B cell (primary cell): ENCODE measurements at regions not wholly inside any gene's neighbourhood (a gene's known extent, or its start where the extent isn't known, plus 50 kb on each side); places are given as distances from the start of the nearest gene placed in this dataset.

Source experiments
- ATAC-seq: fragments of 200-7000 bp; cut with Tn5 transposase; one replicate; pipeline ENCODE4 v1.10.0; 2021; ENCODE audit warnings: low read depth, mild to moderate bottlenecking, moderate number of reproducible peaks, moderate library complexity
- CTCF ChIA-PET: fragments of 350-600 bp; sonication (Branson Sonifier 250); formaldehyde crosslinking; loops from one replicate; lab custom pipeline; 2021; ENCODE audit warnings: antibody characterized with exemption, inconsistent platforms; lab: Charles Lee
- POLR2A ChIA-PET: fragments of 350-600 bp; sonication (Branson Sonifier 250); formaldehyde crosslinking; loops from one replicate; lab custom pipeline; 2021; ENCODE audit warnings: antibody characterized with exemption; lab: Charles Lee
- DNase-seq: peaks from one replicate; pipeline ENCODE4 v3.0.0; 2013
- H2AFZ ChIP-seq: 2 replicates; pipeline ENCODE4 v1.6.1; 2012; ENCODE audit warnings: mild to moderate bottlenecking, low read depth, low read length; ENCODE audit not compliant: insufficient read depth, poor library complexity, severe bottlenecking
- H3K27ac ChIP-seq, 2 donors: 1 replicate in 1 of 2; 2 replicates in 1 of 2; pipeline ENCODE4 v1.5.1; 2012 to 2013; ENCODE audit warnings: low read length in 2 of 2, mild to moderate bottlenecking in 2 of 2, moderate library complexity in 1 of 2
- H3K27me3 ChIP-seq, 4 experiments: fragments of 200-600 bp in 1 of 4; sonication (generic) in 1 of 4; replicated peaks in 1 of 4; 1 replicate in 2 of 4; 2 replicates in 2 of 4; pipeline versions ENCODE4 v1.6.1 to v1.7.0; 2013 to 2016; ENCODE audit warnings: low read length in 3 of 4, mild to moderate bottlenecking in 2 of 4, mixed read lengths in 1 of 4, moderate library complexity in 1 of 4; ENCODE audit not compliant: insufficient read depth in 4 of 4, control insufficient read depth in 3 of 4; ENCODE audit errors: control extremely low read depth in 1 of 4
- H3K36me3 ChIP-seq, 2 experiments: replicated peaks in 1 of 2; 1 replicate in 1 of 2; 2 replicates in 1 of 2; pipeline versions ENCODE4 v1.6.1 to v1.7.1; 2013; ENCODE audit warnings: low read length in 1 of 2; ENCODE audit not compliant: insufficient read depth in 2 of 2, control insufficient read depth in 1 of 2; ENCODE audit errors: control extremely low read depth in 1 of 2, extremely low read depth in 1 of 2
- H3K4me1 ChIP-seq, 2 donors: fragments of 200-600 bp in 1 of 2; sonication (generic) in 1 of 2; 1 replicate in 1 of 2; 2 replicates in 1 of 2; pipeline versions ENCODE4 v1.5.1 to v1.6.1; 2013 to 2017; ENCODE audit warnings: low read length in 2 of 2; ENCODE audit not compliant: control insufficient read depth in 2 of 2, insufficient read depth in 2 of 2
- H3K4me2 ChIP-seq: replicated peaks from 2 replicates; pipeline ENCODE3; 2012; ENCODE audit warnings: mild to moderate bottlenecking, low read depth, low read length; ENCODE audit not compliant: poor library complexity, severe bottlenecking
- H3K4me3 ChIP-seq, 5 experiments: fragments of 200-600 bp in 1 of 5; sonication (generic) in 1 of 5; 1 replicate in 3 of 5; 2 replicates in 2 of 5; pipeline versions ENCODE4 v1.5.1 to v1.7.0; 2011 to 2016; ENCODE audit warnings: low read length in 4 of 5, mild to moderate bottlenecking in 4 of 5, low read depth in 2 of 5, control low read depth in 1 of 5, moderate library complexity in 1 of 5; ENCODE audit not compliant: insufficient read depth in 1 of 5; ENCODE audit errors: control extremely low read depth in 1 of 5, extremely low read depth in 1 of 5
- H3K79me2 ChIP-seq: fragments of 200-600 bp; sonication (generic); one replicate; pipeline ENCODE4 v1.6.0; 2016; ENCODE audit warnings: low read length; ENCODE audit not compliant: control insufficient read depth, insufficient read depth
- H3K9ac ChIP-seq: fragments of 200-600 bp; sonication (generic); 2 replicates; pipeline ENCODE4 v1.6.1; 2017; ENCODE audit warnings: mild to moderate bottlenecking, low read length, moderate library complexity
- H3K9me3 ChIP-seq, 3 donors: one replicate each; pipeline versions ENCODE4 v1.6.1 to v1.7.1; 2013; ENCODE audit warnings: low read length in 2 of 3; ENCODE audit not compliant: control insufficient read depth in 2 of 3, insufficient read depth in 1 of 3; ENCODE audit errors: control extremely low read depth in 1 of 3
- H4K20me1 ChIP-seq: 2 replicates; pipeline ENCODE4 v1.6.0; 2012; ENCODE audit warnings: mild to moderate bottlenecking, low read length; ENCODE audit not compliant: insufficient read depth, control insufficient read depth, poor library complexity, severe bottlenecking
- H3K27ac Mint-ChIP-seq: one replicate; pipeline ENCODE4 v1.8.0; 2021; ENCODE audit warnings: mixed read lengths
- H3K27me3 Mint-ChIP-seq: one replicate; pipeline ENCODE4 v1.8.0; 2021; ENCODE audit warnings: mixed read lengths
- H3K4me1 Mint-ChIP-seq: one replicate; pipeline ENCODE4 v1.8.0; 2021; ENCODE audit warnings: mixed read lengths
- H3K4me3 Mint-ChIP-seq: one replicate; pipeline ENCODE4 v1.8.0; 2021; ENCODE audit warnings: mixed read lengths
- H3K9me3 Mint-ChIP-seq: one replicate; pipeline ENCODE4 v1.8.0; 2022; ENCODE audit warnings: mixed read lengths; ENCODE audit not compliant: insufficient read depth
- CTCF ChIP-seq: fragments of 200-600 bp; IDR thresholded peaks from one replicate; pipeline ENCODE4 v1.8.0; 2022; ENCODE audit warnings: antibody characterized with exemption, mild to moderate bottlenecking
- EZH2 ChIP-seq: IDR thresholded peaks from 2 replicates; pipeline ENCODE4 v1.6.1; 2012; ENCODE audit warnings: borderline replicate concordance, low read depth, mild to moderate bottlenecking, moderate library complexity, low read length; ENCODE audit not compliant: insufficient read depth, poor library complexity, severe bottlenecking
- WGBS: methylation state at CpG from one replicate; pipeline ENCODE4 v1.1.5; 2013; ENCODE audit warnings: missing lambda C conversion rate; ENCODE audit not compliant: insufficient coverage; 5-methylcytosine and 5-hydroxymethylcytosine counted together
- intact Hi-C: fragments of 100-400 bp; cut with micrococcal nuclease; formaldehyde crosslinking; loops from one replicate; pipeline ENCODE4 v1.10.0; 2022

DNA sequence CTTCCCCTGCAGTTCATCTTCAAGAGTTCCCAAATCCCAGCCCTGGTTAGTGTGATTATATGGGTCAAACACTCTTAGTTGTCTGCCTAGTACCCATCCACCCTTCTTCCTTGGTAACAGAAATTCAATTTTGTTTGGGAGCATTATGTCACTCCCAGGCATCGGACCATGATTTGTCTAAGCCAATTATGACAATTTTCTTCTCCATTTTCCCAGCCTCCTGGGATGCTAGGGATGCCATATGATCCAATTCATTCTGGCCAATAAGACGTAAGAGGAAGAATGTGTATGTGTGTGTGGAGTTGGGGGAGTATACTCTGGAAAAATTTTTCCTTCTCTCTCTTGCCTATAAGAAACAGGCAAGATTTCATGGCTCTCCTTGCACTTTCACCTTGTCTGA, 465.9 kb downstream of the MID1IP1 start:
- H3K4me3 ChIP-seq: no peak overlapping the region
- H3K36me3 ChIP-seq: no peaks in the 10 kb centered on the region
- no peak overlapping the region for H3K4me3 Mint-ChIP-seq
- no peaks in the 10 kb centered on the region for H3K27me3 Mint-ChIP-seq
- H3K79me2 ChIP-seq: no peaks in the 10 kb centered on the region
- no peaks in the 10 kb centered on the region for H3K4me1 ChIP-seq
- CTCF ChIA-PET: no interaction called here
- ATAC-seq: no peak
- intact Hi-C loops: no loop called here
- H3K9ac ChIP-seq: no peak overlapping the region
- H4K20me1 ChIP-seq: no peaks in the 10 kb centered on the region
- no peak overlapping the region for H3K4me2 ChIP-seq
- H3K27ac ChIP-seq: no peak overlapping the region
- no peak overlapping the region for H2AFZ ChIP-seq
- POLR2A ChIA-PET: no interaction called here
- H3K9me3 Mint-ChIP-seq: peaks cover 4% of the 10 kb centered on the region
- H3K9me3 ChIP-seq: no peaks in the 10 kb centered on the region
- DNase-seq: no peak
- TF ChIP-seq CTCF: no peak
- no peak for TF ChIP-seq EZH2
- no peak overlapping the region for H3K27ac Mint-ChIP-seq
- H3K27me3 ChIP-seq: no peaks in the 10 kb centered on the region
- H3K4me1 Mint-ChIP-seq: peaks cover 3% of the 10 kb centered on the region
- no CpG with 5 or more reads among the region's 2 CpGs for WGBS

DNA sequence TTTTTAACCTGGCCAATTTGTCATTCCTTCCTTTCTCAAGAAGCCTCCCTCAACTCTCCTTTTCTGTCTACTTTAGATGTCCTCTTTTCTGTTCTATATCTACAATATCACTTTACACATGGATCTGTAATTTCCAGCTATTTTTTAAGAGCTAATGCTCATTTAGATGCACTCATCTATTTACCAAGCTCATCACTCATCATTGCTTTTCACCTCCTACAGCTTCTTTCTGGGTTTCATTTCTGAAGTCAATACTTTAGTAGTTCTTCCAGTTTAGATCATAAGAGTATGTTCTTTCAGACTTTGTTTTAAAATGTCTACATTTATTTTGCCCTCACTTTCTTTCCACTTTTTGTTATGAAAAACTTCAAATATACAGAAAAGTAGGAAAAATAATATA, 466.9 kb downstream of the MID1IP1 start:
- Histone ChIP-seq H3K9ac (no peak overlapping the region), H3K4me2 (no peak overlapping the region), H3K4me3 (no peak overlapping the region), H4K20me1 (no peaks in the 10 kb centered on the region), H3K27ac (no peak overlapping the region), H3K79me2 (no peaks in the 10 kb centered on the region), H3K9me3 (no peaks in the 10 kb centered on the region), H2AFZ (no peak overlapping the region), H3K4me1 (no peaks in the 10 kb centered on the region), H3K36me3 (no peaks in the 10 kb centered on the region), H3K27me3 (no peaks in the 10 kb centered on the region)
- no peak overlapping the region for H3K27ac Mint-ChIP-seq
- CTCF ChIA-PET: interaction anchor here (0.5 kb wide), 1 partner anchor 1523 kb away, joined by 4 read pairs; no protein-coding TSS in a partner anchor
- intact Hi-C loops: no loop called here
- peaks cover 4% of the 10 kb centered on the region for H3K9me3 Mint-ChIP-seq
- ATAC-seq (no peak), DNase-seq (no peak)
- POLR2A ChIA-PET: no interaction called here
- no peak for TF ChIP-seq CTCF
- no peak for TF ChIP-seq EZH2
- no peaks in the 10 kb centered on the region for H3K27me3 Mint-ChIP-seq
- H3K4me3 Mint-ChIP-seq: no peak overlapping the region
- no peaks in the 10 kb centered on the region for H3K4me1 Mint-ChIP-seq
